ENCODE measurements at regions not wholly inside any gene's neighbourhood (a gene's known extent, or its start where the extent isn't known, plus 50 kb on each side); places are given as distances from the start of the nearest gene placed in this dataset.

GRCh38 chr3:185988080-185988815 is 50.4 kb upstream of the TRA2B start:
- no peak overlapping the region for H3K27ac ChIP-seq (ENCODE audit: low read depth, low read length)
- no TSS peak for BruUV-seq (replicated peaks)
- no peaks in the 10 kb centered on the region for H3K9me3 ChIP-seq (ENCODE audit: control insufficient read depth in 1 of 2, insufficient read depth in 1 of 2, low read depth in 1 of 2, low read length in 2 of 2)
- intact Hi-C loops (cut with micrococcal nuclease), result loop anchor here (10.0 kb wide), 1 partner anchor 837 kb away; no protein-coding TSS in a partner anchor
- H3K4me3 ChIP-seq (replicated peaks in 1 of 2; ENCODE audit: low read depth in 1 of 2, low read length in 2 of 2), result no peak overlapping the region
- H3K36me3 ChIP-seq (ENCODE audit: control insufficient read depth in 1 of 2, insufficient read depth in 2 of 2, low read length in 2 of 2), result no peaks in the 10 kb centered on the region
- no peak for DNase-seq (ENCODE audit: low read depth, low spot score)
- H3K9me2 ChIP-seq (ENCODE audit: insufficient read depth), result no peaks in the 10 kb centered on the region
- RAD21 ChIA-PET (ENCODE audit: low non-redundant PET in 1 of 2, low total read pairs in 2 of 2, uncharacterized antibody in 2 of 2, unreplicated experiment in 2 of 2), result no interaction called here
- H3K4me2 ChIP-seq (ENCODE audit: low read length), result no peak overlapping the region
- POLR2A ChIA-PET, result no interaction called here
- CTCF ChIA-PET, result interaction anchor here (0.7 to 2.2 kb wide), 9 partner anchors 11 to 834 kb away, joined by 3 to 8 read pairs (median 3); no protein-coding TSS in a partner anchor
- H3K79me2 ChIP-seq (ENCODE audit: insufficient read depth, low read length), result no peaks in the 10 kb centered on the region
- H4K20me1 ChIP-seq (ENCODE audit: insufficient read depth), result no peaks in the 10 kb centered on the region
- no peak for ATAC-seq
- H3K4me1 ChIP-seq (ENCODE audit: control insufficient read depth in 1 of 2, insufficient read depth in 2 of 2, low read length in 2 of 2), result no peaks in the 10 kb centered on the region
- no peak overlapping the region for H2AFZ ChIP-seq (ENCODE audit: low read depth, low read length, poor library complexity, severe bottlenecking)
- H3K9ac ChIP-seq (ENCODE audit: low read length), result no peak overlapping the region
- no peaks in the 10 kb centered on the region for H3K27me3 ChIP-seq (ENCODE audit: insufficient read depth, low read length)
- no peak for TF ChIP-seq CBX3 (IDR thresholded peaks at IDR 0.05; ENCODE audit: low read depth)
- peak in 2 of 3 experiments; percentile 11 to 31; a peak in 2 of 6 replicates for TF ChIP-seq CTCF (IDR thresholded peaks at IDR 0.05 in 2 of 3, conservative IDR thresholded peaks at IDR 0.05 in 1 of 3; ENCODE audit: borderline replicate concordance in 1 of 3, insufficient read depth in 1 of 3, low read depth in 2 of 3, low read length in 2 of 3)
- no peak for TF ChIP-seq SIN3A (IDR thresholded peaks at IDR 0.05; ENCODE audit: low read depth)
- TF ChIP-seq ZFX (IDR thresholded peaks at IDR 0.05), result no peak

Data from HCT116 (cell line).